ENCODE measurements at regions not wholly inside any gene's neighbourhood (a gene's known extent, or its start where the extent isn't known, plus 50 kb on each side); places are given as distances from the start of the nearest gene placed in this dataset.

GRCh38 chr4:59086410-59086809 is 1976.2 kb upstream of the IGFBP7 start:
- TF ChIP-seq, protein P1, sequence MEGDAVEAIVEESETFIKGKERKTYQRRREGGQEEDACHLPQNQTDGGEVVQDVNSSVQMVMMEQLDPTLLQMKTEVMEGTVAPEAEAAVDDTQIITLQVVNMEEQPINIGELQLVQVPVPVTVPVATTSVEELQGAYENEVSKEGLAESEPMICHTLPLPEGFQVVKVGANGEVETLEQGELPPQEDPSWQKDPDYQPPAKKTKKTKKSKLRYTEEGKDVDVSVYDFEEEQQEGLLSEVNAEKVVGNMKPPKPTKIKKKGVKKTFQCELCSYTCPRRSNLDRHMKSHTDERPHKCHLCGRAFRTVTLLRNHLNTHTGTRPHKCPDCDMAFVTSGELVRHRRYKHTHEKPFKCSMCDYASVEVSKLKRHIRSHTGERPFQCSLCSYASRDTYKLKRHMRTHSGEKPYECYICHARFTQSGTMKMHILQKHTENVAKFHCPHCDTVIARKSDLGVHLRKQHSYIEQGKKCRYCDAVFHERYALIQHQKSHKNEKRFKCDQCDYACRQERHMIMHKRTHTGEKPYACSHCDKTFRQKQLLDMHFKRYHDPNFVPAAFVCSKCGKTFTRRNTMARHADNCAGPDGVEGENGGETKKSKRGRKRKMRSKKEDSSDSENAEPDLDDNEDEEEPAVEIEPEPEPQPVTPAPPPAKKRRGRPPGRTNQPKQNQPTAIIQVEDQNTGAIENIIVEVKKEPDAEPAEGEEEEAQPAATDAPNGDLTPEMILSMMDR (IDR thresholded peaks at IDR 0.05; ENCODE audit: unreplicated experiment): no peak
- no peaks in the 10 kb centered on the region for H3K36me3 Mint-ChIP-seq
- H3K4me3 Mint-ChIP-seq: no peak overlapping the region
- H3K27ac Mint-ChIP-seq: no peak overlapping the region
- no peak for DNase-seq (ENCODE audit: low spot score in 2 of 2, unreplicated experiment in 2 of 2)
- no peaks in the 10 kb centered on the region for H3K4me1 Mint-ChIP-seq
- no peaks in the 10 kb centered on the region for H3K27me3 Mint-ChIP-seq (ENCODE audit: low read depth)
- H3K9me3 Mint-ChIP-seq: peaks cover 6% of the 10 kb centered on the region

GRCh38 chr4:59091146-59092142 is 1981.3 kb upstream of the IGFBP7 start:
- Mint-ChIP-seq H3K36me3 (no peaks in the 10 kb centered on the region), H3K9me3 (peaks cover 6% of the 10 kb centered on the region), H3K27me3 (ENCODE audit: low read depth) (no peaks in the 10 kb centered on the region), H3K27ac (no peak overlapping the region), H3K4me1 (peaks cover 11% of the 10 kb centered on the region), H3K4me3 (no peak overlapping the region)
- TF ChIP-seq, protein P1 (IDR thresholded peaks at IDR 0.05; ENCODE audit: unreplicated experiment): no peak
- no peak for DNase-seq (ENCODE audit: low spot score in 2 of 2, unreplicated experiment in 2 of 2)

GRCh38 chr4:59094505-59094904 is 1984.3 kb upstream of the IGFBP7 start:
- DNase-seq (ENCODE audit: low spot score in 2 of 2, unreplicated experiment in 2 of 2): no peak
- no peaks in the 10 kb centered on the region for H3K27me3 Mint-ChIP-seq (ENCODE audit: low read depth)
- H3K9me3 Mint-ChIP-seq: peaks cover 6% of the 10 kb centered on the region
- H3K4me1 Mint-ChIP-seq: peaks cover 11% of the 10 kb centered on the region
- TF ChIP-seq, protein P1 (IDR thresholded peaks at IDR 0.05; ENCODE audit: unreplicated experiment): no peak
- H3K27ac Mint-ChIP-seq: no peak overlapping the region
- no peaks in the 10 kb centered on the region for H3K36me3 Mint-ChIP-seq
- H3K4me3 Mint-ChIP-seq: no peak overlapping the region

- Mint-ChIP-seq H3K4me3 (no peak overlapping the region), H3K36me3 (no peaks in the 10 kb centered on the region), H3K4me1 (peaks cover 5% of the 10 kb centered on the region), H3K27ac (no peak overlapping the region), H3K9me3 (peaks cover 9% of the 10 kb centered on the region), H3K27me3 (ENCODE audit: low read depth) (peaks cover 1% of the 10 kb centered on the region)
- no peak for DNase-seq (ENCODE audit: low spot score in 2 of 2, unreplicated experiment in 2 of 2)
- TF ChIP-seq, protein P1 (IDR thresholded peaks at IDR 0.05; ENCODE audit: unreplicated experiment): no peak
Observed at GRCh38 chr4:59102311-59102710, 1992.1 kb upstream of the IGFBP7 start.

- Mint-ChIP-seq H3K9me3 (no peaks in the 10 kb centered on the region), H3K27me3 (ENCODE audit: low read depth) (no peaks in the 10 kb centered on the region), H3K4me1 (peaks cover 28% of the 10 kb centered on the region), H3K36me3 (no peaks in the 10 kb centered on the region), H3K27ac (no peak overlapping the region), H3K4me3 (no peak overlapping the region)
- no peak for DNase-seq (ENCODE audit: low spot score in 2 of 2, unreplicated experiment in 2 of 2)
- TF ChIP-seq, protein P1 (IDR thresholded peaks at IDR 0.05; ENCODE audit: unreplicated experiment): no peak
Observed at GRCh38 chr4:59120287-59120814, 2010.2 kb upstream of the IGFBP7 start.

All from mesothelial cell of epicardium (in vitro differentiated cells).